Immature natural killer cell (primary cell): ENCODE measurements at regions not wholly inside any gene's neighbourhood (a gene's known extent, or its start where the extent isn't known, plus 50 kb on each side); places are given as distances from the start of the nearest gene placed in this dataset.

Source experiments
- DNase-seq, 3 donors: peaks; one replicate each; pipeline ENCODE4 v3.0.0; 2022; ENCODE audit warnings: mixed read lengths in 1 of 3
- H3K27ac Mint-ChIP-seq, 6 donors: one replicate each; pipeline ENCODE4 v1.8.0; 2020; ENCODE audit warnings: mixed read lengths in 6 of 6, mild to moderate bottlenecking in 5 of 6, inconsistent platforms in 4 of 6, moderate library complexity in 3 of 6
- H3K27me3 Mint-ChIP-seq, 3 donors: one replicate each; pipeline ENCODE4 v1.8.0; 2020 to 2021; ENCODE audit warnings: low read depth in 3 of 3, mild to moderate bottlenecking in 3 of 3, mixed read lengths in 3 of 3, moderate library complexity in 3 of 3, inconsistent platforms in 1 of 3
- H3K36me3 Mint-ChIP-seq, 3 donors: one replicate each; pipeline ENCODE4 v1.8.0; 2020; ENCODE audit warnings: mixed read lengths in 3 of 3, inconsistent platforms in 2 of 3, mild to moderate bottlenecking in 2 of 3
- H3K4me1 Mint-ChIP-seq, 2 donors: one replicate each; pipeline ENCODE4 v1.8.0; 2020; ENCODE audit warnings: inconsistent platforms in 2 of 2, mild to moderate bottlenecking in 2 of 2, mixed read lengths in 2 of 2, moderate library complexity in 1 of 2
- H3K4me3 Mint-ChIP-seq, 5 donors: one replicate each; pipeline ENCODE4 v1.8.0; 2020; ENCODE audit warnings: mild to moderate bottlenecking in 5 of 5, mixed read lengths in 5 of 5, inconsistent platforms in 3 of 5, moderate library complexity in 3 of 5
- H3K9me3 Mint-ChIP-seq, 6 donors: one replicate each; pipeline ENCODE4 v1.8.0; 2020; ENCODE audit warnings: mild to moderate bottlenecking in 6 of 6, mixed read lengths in 6 of 6, inconsistent platforms in 4 of 6, moderate library complexity in 3 of 6

GRCh38 chr11:134638796-134639430, 226.9 kb upstream of the B3GAT1 start:
- Mint-ChIP-seq H3K36me3 (no peaks in the 10 kb centered on the region), H3K4me3 (no peak overlapping the region), H3K27me3 (peaks cover 2 to 18% (median 17%) of the 10 kb centered on the region in 3 donors), H3K4me1 (no peaks in the 10 kb centered on the region), H3K9me3 (peaks cover 0 to 3% (median 0%) of the 10 kb centered on the region in 6 donors), H3K27ac (no peak overlapping the region)
- no peak for DNase-seq

GRCh38 chr11:134637091-134638015, 225.3 kb upstream of the B3GAT1 start:
- Mint-ChIP-seq H3K9me3 (peaks cover 0 to 3% (median 0%) of the 10 kb centered on the region in 6 donors), H3K36me3 (no peaks in the 10 kb centered on the region), H3K27me3 (peaks cover 2 to 18% (median 18%) of the 10 kb centered on the region in 3 donors), H3K4me1 (no peaks in the 10 kb centered on the region), H3K27ac (no peak overlapping the region), H3K4me3 (no peak overlapping the region)
- DNase-seq, result no peak

GRCh38 chr11:134636071-134636470, 224.0 kb upstream of the B3GAT1 start:
- peaks cover 0 to 3% (median 0%) of the 10 kb centered on the region in 6 donors for H3K9me3 Mint-ChIP-seq
- H3K36me3 Mint-ChIP-seq, result no peaks in the 10 kb centered on the region
- peaks cover 5 to 14% (median 14%) of the 10 kb centered on the region in 3 donors for H3K27me3 Mint-ChIP-seq
- H3K4me1 Mint-ChIP-seq, result no peaks in the 10 kb centered on the region
- no peak overlapping the region for H3K27ac Mint-ChIP-seq
- DNase-seq, result no peak
- no peak overlapping the region for H3K4me3 Mint-ChIP-seq

GRCh38 chr11:134634897-134635831, 223.1 kb upstream of the B3GAT1 start:
- no peak for DNase-seq
- Mint-ChIP-seq H3K4me1 (no peaks in the 10 kb centered on the region), H3K36me3 (no peaks in the 10 kb centered on the region), H3K27me3 (peaks cover 5 to 10% (median 8%) of the 10 kb centered on the region in 3 donors), H3K27ac (no peak overlapping the region), H3K9me3 (peaks cover 0 to 3% (median 0%) of the 10 kb centered on the region in 6 donors), H3K4me3 (no peak overlapping the region)

GRCh38 chr11:134633276-134633675, 221.2 kb upstream of the B3GAT1 start:
- H3K36me3 Mint-ChIP-seq, result no peaks in the 10 kb centered on the region
- no peaks in the 10 kb centered on the region for H3K9me3 Mint-ChIP-seq
- peaks cover 4 to 7% (median 5%) of the 10 kb centered on the region in 3 donors for H3K27me3 Mint-ChIP-seq
- DNase-seq, result no peak
- no peaks in the 10 kb centered on the region for H3K4me1 Mint-ChIP-seq
- no peak overlapping the region for H3K27ac Mint-ChIP-seq
- no peak overlapping the region for H3K4me3 Mint-ChIP-seq

GRCh38 chr11:134632347-134633119, 220.5 kb upstream of the B3GAT1 start:
- DNase-seq, result no peak

GRCh38 chr11:134630861-134631260, 218.8 kb upstream of the B3GAT1 start:
- Mint-ChIP-seq H3K4me1 (no peaks in the 10 kb centered on the region), H3K36me3 (no peaks in the 10 kb centered on the region), H3K4me3 (no peak overlapping the region), H3K27ac (no peak overlapping the region), H3K27me3 (peaks cover 0 to 11% (median 5%) of the 10 kb centered on the region in 3 donors), H3K9me3 (no peaks in the 10 kb centered on the region)
- DNase-seq, result no peak

More at GRCh38 chr11:134632347-134633119, 220.5 kb upstream of the B3GAT1 start:
- H3K36me3 Mint-ChIP-seq, result no peaks in the 10 kb centered on the region
- no peaks in the 10 kb centered on the region for H3K9me3 Mint-ChIP-seq
- H3K27me3 Mint-ChIP-seq, result peaks cover 4 to 11% (median 5%) of the 10 kb centered on the region in 3 donors
- no peak overlapping the region for H3K4me3 Mint-ChIP-seq
- no peak overlapping the region for H3K27ac Mint-ChIP-seq
- no peaks in the 10 kb centered on the region for H3K4me1 Mint-ChIP-seq

GRCh38 chr11:134628426-134628825, 216.4 kb upstream of the B3GAT1 start:
- H3K4me1 Mint-ChIP-seq, result no peaks in the 10 kb centered on the region
- no peaks in the 10 kb centered on the region for H3K9me3 Mint-ChIP-seq
- no peak overlapping the region for H3K27ac Mint-ChIP-seq

GRCh38 chr11:134626032-134626431, 214.0 kb upstream of the B3GAT1 start:
- DNase-seq, result no peak
- Mint-ChIP-seq H3K4me3 (no peak overlapping the region), H3K36me3 (no peaks in the 10 kb centered on the region), H3K9me3 (no peaks in the 10 kb centered on the region), H3K4me1 (no peaks in the 10 kb centered on the region), H3K27ac (no peak overlapping the region), H3K27me3 (peaks cover 1 to 8% (median 8%) of the 10 kb centered on the region in 3 donors)

More at GRCh38 chr11:134628426-134628825, 216.4 kb upstream of the B3GAT1 start:
- Mint-ChIP-seq H3K27me3 (peaks cover 4 to 5% (median 5%) of the 10 kb centered on the region in 3 donors), H3K4me3 (no peak overlapping the region), H3K36me3 (no peaks in the 10 kb centered on the region)
- DNase-seq, result no peak

GRCh38 chr11:134625631-134626030, 213.6 kb upstream of the B3GAT1 start:
- Mint-ChIP-seq H3K4me3 (no peak overlapping the region), H3K27ac (no peak overlapping the region), H3K27me3 (peaks cover 1 to 10% (median 8%) of the 10 kb centered on the region in 3 donors), H3K4me1 (no peaks in the 10 kb centered on the region), H3K9me3 (no peaks in the 10 kb centered on the region), H3K36me3 (no peaks in the 10 kb centered on the region)
- no peak for DNase-seq

- H3K27ac Mint-ChIP-seq, result no peak overlapping the region
- no peak overlapping the region for H3K4me3 Mint-ChIP-seq
- no peaks in the 10 kb centered on the region for H3K36me3 Mint-ChIP-seq
- H3K9me3 Mint-ChIP-seq, result no peaks in the 10 kb centered on the region
- H3K27me3 Mint-ChIP-seq, result peaks cover 1 to 10% (median 10%) of the 10 kb centered on the region in 3 donors
- no peak for DNase-seq
- no peaks in the 10 kb centered on the region for H3K4me1 Mint-ChIP-seq
These were observed 213.1 kb upstream of the B3GAT1 start for GRCh38 chr11:134625151-134625550.

- Mint-ChIP-seq H3K9me3 (no peaks in the 10 kb centered on the region), H3K4me3 (no peak overlapping the region), H3K27ac (no peak overlapping the region), H3K36me3 (no peaks in the 10 kb centered on the region), H3K27me3 (peaks cover 1 to 12% (median 10%) of the 10 kb centered on the region in 3 donors), H3K4me1 (no peaks in the 10 kb centered on the region)
- no peak for DNase-seq
These were observed 212.3 kb upstream of the B3GAT1 start for GRCh38 chr11:134624166-134624920.
